SK-N-SH (cell line): ENCODE measurements at regions not wholly inside any gene's neighbourhood (a gene's known extent, or its start where the extent isn't known, plus 50 kb on each side); places are given as distances from the start of the nearest gene placed in this dataset.

ENCODE experiments used
- POLR2AphosphoS5 ChIP-seq: IDR thresholded peaks from 2 replicates; pipeline ENCODE4 v1.6.1; 2012; ENCODE audit warnings: low read depth, low read length
- TAF1 ChIP-seq: IDR thresholded peaks from 2 replicates; pipeline ENCODE4 v1.6.1; 2012; ENCODE audit warnings: low read depth, mild to moderate bottlenecking, low read length, moderate library complexity, borderline replicate concordance
- TF ChIP-seq, protein P1 (sequence below): fragments of 200-600 bp; sonication (generic); IDR thresholded peaks from 2 replicates; pipeline ENCODE4 v1.6.1; 2017; ENCODE audit warnings: antibody characterized with exemption, mild to moderate bottlenecking, moderate library complexity
- TF ChIP-seq, protein P2 (sequence below): fragments of 150-350 bp; IDR thresholded peaks from 2 replicates; pipeline ENCODE4 v1.6.1; 2017; ENCODE audit warnings: antibody characterized with exemption, low read length, low read depth, borderline replicate concordance
- TF ChIP-seq, protein P3 (sequence below): IDR thresholded peaks from 2 replicates; pipeline ENCODE4 v1.4.0; 2012; ENCODE audit warnings: low read depth, borderline replicate concordance

DNA sequence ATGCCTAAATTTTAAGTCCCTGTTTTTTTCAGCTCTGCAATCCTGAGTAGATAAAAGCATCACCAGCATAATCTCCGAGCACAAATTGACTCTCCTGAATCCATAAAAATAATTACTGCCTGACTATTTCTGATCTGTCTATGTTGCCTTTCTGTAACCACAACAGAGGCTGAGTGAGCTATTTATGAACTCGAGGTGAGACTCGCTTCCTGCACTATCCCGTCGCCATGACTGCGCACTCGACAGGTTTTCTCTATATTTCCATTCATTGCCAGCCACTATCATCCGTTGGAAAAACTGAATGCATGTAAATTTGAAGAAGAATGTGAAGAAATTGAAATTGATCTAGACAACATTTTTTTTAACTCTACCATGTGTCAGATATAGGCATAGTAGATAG lies 897.2 kb downstream of the ADGRL2 start:
- TF ChIP-seq TAF1 = no peak
- TF ChIP-seq, protein P1, sequence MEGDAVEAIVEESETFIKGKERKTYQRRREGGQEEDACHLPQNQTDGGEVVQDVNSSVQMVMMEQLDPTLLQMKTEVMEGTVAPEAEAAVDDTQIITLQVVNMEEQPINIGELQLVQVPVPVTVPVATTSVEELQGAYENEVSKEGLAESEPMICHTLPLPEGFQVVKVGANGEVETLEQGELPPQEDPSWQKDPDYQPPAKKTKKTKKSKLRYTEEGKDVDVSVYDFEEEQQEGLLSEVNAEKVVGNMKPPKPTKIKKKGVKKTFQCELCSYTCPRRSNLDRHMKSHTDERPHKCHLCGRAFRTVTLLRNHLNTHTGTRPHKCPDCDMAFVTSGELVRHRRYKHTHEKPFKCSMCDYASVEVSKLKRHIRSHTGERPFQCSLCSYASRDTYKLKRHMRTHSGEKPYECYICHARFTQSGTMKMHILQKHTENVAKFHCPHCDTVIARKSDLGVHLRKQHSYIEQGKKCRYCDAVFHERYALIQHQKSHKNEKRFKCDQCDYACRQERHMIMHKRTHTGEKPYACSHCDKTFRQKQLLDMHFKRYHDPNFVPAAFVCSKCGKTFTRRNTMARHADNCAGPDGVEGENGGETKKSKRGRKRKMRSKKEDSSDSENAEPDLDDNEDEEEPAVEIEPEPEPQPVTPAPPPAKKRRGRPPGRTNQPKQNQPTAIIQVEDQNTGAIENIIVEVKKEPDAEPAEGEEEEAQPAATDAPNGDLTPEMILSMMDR = no peak
- TF ChIP-seq, protein P2, sequence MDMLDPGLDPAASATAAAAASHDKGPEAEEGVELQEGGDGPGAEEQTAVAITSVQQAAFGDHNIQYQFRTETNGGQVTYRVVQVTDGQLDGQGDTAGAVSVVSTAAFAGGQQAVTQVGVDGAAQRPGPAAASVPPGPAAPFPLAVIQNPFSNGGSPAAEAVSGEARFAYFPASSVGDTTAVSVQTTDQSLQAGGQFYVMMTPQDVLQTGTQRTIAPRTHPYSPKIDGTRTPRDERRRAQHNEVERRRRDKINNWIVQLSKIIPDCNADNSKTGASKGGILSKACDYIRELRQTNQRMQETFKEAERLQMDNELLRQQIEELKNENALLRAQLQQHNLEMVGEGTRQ = no peak
- TF ChIP-seq, protein P3, sequence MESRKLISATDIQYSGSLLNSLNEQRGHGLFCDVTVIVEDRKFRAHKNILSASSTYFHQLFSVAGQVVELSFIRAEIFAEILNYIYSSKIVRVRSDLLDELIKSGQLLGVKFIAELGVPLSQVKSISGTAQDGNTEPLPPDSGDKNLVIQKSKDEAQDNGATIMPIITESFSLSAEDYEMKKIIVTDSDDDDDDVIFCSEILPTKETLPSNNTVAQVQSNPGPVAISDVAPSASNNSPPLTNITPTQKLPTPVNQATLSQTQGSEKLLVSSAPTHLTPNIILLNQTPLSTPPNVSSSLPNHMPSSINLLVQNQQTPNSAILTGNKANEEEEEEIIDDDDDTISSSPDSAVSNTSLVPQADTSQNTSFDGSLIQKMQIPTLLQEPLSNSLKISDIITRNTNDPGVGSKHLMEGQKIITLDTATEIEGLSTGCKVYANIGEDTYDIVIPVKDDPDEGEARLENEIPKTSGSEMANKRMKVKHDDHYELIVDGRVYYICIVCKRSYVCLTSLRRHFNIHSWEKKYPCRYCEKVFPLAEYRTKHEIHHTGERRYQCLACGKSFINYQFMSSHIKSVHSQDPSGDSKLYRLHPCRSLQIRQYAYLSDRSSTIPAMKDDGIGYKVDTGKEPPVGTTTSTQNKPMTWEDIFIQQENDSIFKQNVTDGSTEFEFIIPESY = no peak
- no peak for TF ChIP-seq POLR2AphosphoS5
